BJ (cell line): ENCODE measurements at regions not wholly inside any gene's neighbourhood (a gene's known extent, or its start where the extent isn't known, plus 50 kb on each side); places are given as distances from the start of the nearest gene placed in this dataset. TPM values are rescaled to one million over a fixed set of nuclear protein-coding genes. Genes with fewer than 3 reads are reported as not detected.

Experiments
- CTCF ChIA-PET: fragments of 350-600 bp; formaldehyde crosslinking; extraction: SDS; loops from one replicate; lab custom pipeline; 2021; ENCODE audit warnings: antibody characterized with exemption, inconsistent platforms; lab: Yijun Ruan, JAX
- POLR2A ChIA-PET: fragments of 300-600 bp; sonication (Branson Sonifier 250); formaldehyde crosslinking; extraction: SDS; loops from one replicate; lab custom pipeline; 2021; ENCODE audit warnings: antibody characterized with exemption; lab: Charles Lee
- DNase-seq: peaks from one replicate; pipeline ENCODE4 v3.0.0-alpha.2; 2011; ENCODE audit warnings: low read depth
- H3K27me3 ChIP-seq: 2 replicates; pipeline ENCODE4 v1.6.0; 2011; ENCODE audit warnings: low read length; ENCODE audit not compliant: control insufficient read depth, insufficient read depth
- H3K36me3 ChIP-seq: 2 replicates; pipeline ENCODE4 v1.5.1; 2011; ENCODE audit warnings: low read length; ENCODE audit not compliant: control insufficient read depth, insufficient read depth
- H3K4me3 ChIP-seq: 2 replicates; pipeline ENCODE4 v1.5.1; 2011; ENCODE audit warnings: low read depth, mild to moderate bottlenecking, control low read depth, low read length
- small RNA-seq: library from RNA; depleted of rRNA; stranded (forward); fragments of <200 nt; gene quantifications from one replicate; pipeline ENCODE3, GENCODE V24; 2012; ENCODE audit warnings: low replicate concordance, low read depth; ENCODE audit not compliant: insufficient read length
- TF ChIP-seq, protein P1 (sequence below): IDR thresholded peaks from 2 replicates; pipeline ENCODE4 v1.5.1; 2011; ENCODE audit warnings: low read depth, mild to moderate bottlenecking, control low read depth, inconsistent platforms, low read length, moderate library complexity; ENCODE audit not compliant: insufficient read depth

DNA sequence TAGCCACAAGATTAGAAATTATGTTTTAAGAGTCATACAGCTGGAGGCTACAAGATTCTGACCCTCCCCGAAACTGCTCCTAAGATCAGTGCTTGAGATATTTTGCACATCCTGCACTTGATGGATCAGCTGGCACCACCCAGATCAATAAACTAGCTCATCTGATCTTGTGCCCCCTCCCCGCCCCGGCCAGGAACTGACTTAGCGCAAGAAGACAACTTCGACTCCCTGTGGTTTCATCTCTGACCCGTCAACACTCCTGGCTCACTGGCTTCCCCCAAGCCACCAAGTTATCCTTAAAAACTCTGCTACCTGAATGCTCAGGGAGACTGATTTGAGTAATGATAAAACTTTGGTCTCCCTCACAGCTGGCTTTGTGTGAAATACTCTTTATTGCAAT lies 73.5 kb upstream of the NPSR1 start:
- H3K4me3 ChIP-seq, result no peak overlapping the region
- H3K27me3 ChIP-seq, result no peaks in the 10 kb centered on the region
- ChIA-PET CTCF (interaction anchor here (1.1 kb wide), 1 partner anchor 15 kb away, joined by 3 read pairs; no protein-coding TSS in a partner anchor), POLR2A (no interaction called here)
- H3K36me3 ChIP-seq, result no peaks in the 10 kb centered on the region
- no peak for DNase-seq
- TF ChIP-seq, protein P1, sequence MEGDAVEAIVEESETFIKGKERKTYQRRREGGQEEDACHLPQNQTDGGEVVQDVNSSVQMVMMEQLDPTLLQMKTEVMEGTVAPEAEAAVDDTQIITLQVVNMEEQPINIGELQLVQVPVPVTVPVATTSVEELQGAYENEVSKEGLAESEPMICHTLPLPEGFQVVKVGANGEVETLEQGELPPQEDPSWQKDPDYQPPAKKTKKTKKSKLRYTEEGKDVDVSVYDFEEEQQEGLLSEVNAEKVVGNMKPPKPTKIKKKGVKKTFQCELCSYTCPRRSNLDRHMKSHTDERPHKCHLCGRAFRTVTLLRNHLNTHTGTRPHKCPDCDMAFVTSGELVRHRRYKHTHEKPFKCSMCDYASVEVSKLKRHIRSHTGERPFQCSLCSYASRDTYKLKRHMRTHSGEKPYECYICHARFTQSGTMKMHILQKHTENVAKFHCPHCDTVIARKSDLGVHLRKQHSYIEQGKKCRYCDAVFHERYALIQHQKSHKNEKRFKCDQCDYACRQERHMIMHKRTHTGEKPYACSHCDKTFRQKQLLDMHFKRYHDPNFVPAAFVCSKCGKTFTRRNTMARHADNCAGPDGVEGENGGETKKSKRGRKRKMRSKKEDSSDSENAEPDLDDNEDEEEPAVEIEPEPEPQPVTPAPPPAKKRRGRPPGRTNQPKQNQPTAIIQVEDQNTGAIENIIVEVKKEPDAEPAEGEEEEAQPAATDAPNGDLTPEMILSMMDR, result no peak

DNA sequence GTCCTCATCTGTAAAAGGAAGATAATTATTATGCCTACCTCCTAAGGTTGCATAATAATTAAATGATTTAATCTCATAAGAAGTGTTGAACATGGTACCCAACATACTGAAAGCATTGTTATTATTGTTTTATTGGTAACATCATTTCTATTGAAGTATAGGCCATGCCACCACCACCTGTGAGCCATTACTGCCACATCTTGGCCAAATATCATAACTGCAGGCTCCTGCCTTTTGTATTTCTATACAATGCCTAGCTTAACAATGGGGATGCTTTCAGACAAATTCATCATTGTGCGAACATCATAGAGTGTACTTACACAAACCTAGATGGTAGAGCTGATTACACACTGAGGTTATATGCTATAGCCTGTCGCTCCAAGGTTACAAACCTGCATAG lies 61.1 kb upstream of the NPSR1 start:
- no peaks in the 10 kb centered on the region for H3K27me3 ChIP-seq
- CTCF ChIA-PET, result interaction anchor here (0.6 to 2.5 kb wide), 7 partner anchors 8 to 1413 kb away, joined by 3 to 17 read pairs (median 4); no protein-coding TSS in a partner anchor
- no peak for DNase-seq
- POLR2A ChIA-PET, result no interaction called here
- H3K36me3 ChIP-seq, result no peaks in the 10 kb centered on the region
- TF ChIP-seq, protein P1, result peak; percentile 37
- H3K4me3 ChIP-seq, result no peak overlapping the region

GRCh38 chr7:34603711-34604444 lies 54.1 kb upstream of the NPSR1 start:
- DNase-seq, result no peak
- ChIA-PET CTCF (no interaction called here), POLR2A (no interaction called here)
- Histone ChIP-seq H3K27me3 (no peaks in the 10 kb centered on the region), H3K36me3 (no peaks in the 10 kb centered on the region), H3K4me3 (no peak overlapping the region)
- TF ChIP-seq, protein P1, result no peak

Small RNAs in the stretch of these regions (small RNA-seq; reads per million reads assigned to genes)
- not detected for gene RNU6-438P
